NB4 (cell line): ENCODE measurements at regions not wholly inside any gene's neighbourhood (a gene's known extent, or its start where the extent isn't known, plus 50 kb on each side); places are given as distances from the start of the nearest gene placed in this dataset.

Source experiments
- CTCF ChIP-seq: IDR thresholded peaks from one replicate; pipeline ENCODE4 v1.5.1; 2012; ENCODE audit warnings: low read depth, low read length
- POLR2A ChIP-seq: IDR thresholded peaks from 2 replicates; pipeline ENCODE4 v1.6.1; 2011; ENCODE audit warnings: mild to moderate bottlenecking; ENCODE audit not compliant: insufficient read length; ENCODE audit errors: extremely low read depth

- TF ChIP-seq CTCF (no peak), POLR2A (no peak)
Measured at GRCh38 chr7:24214670-24215069, 69.3 kb upstream of the NPY start.
